ENCODE measurements at regions not wholly inside any gene's neighbourhood (a gene's known extent, or its start where the extent isn't known, plus 50 kb on each side); places are given as distances from the start of the nearest gene placed in this dataset.
A peak's percentile ranks its signal among the peaks of the same experiment; 100 is the strongest.

GRCh38 chrX:729583-730409 is 99.2 kb downstream of the SHOX start:
- no peak overlapping the region for H3K27ac ChIP-seq (ENCODE audit: low read depth, low read length)
- POLR2A ChIA-PET (ENCODE audit: partially characterized antibody), result no interaction called here
- no peak overlapping the region for H4K5ac ChIP-seq (ENCODE audit: insufficient read length, low read depth, low read length)
- FAIRE-seq (no peak), DNase-seq (ENCODE audit: low read depth in 1 of 2, low spot score in 2 of 2) (no peak)
- no peak overlapping the region for H4K91ac ChIP-seq (replicated peaks; ENCODE audit: insufficient read length, low read length)
- H3K23ac ChIP-seq (ENCODE audit: insufficient read length), result no peak overlapping the region
- no peaks in the 10 kb centered on the region for H3K27me3 ChIP-seq (replicated peaks in 1 of 4; ENCODE audit: control insufficient read depth in 3 of 4, extremely low read depth in 1 of 4, insufficient read depth in 3 of 4, low read length in 3 of 4)
- H2AFZ ChIP-seq (ENCODE audit: low read length), result no peak overlapping the region
- H3K79me2 ChIP-seq (ENCODE audit: control insufficient read depth in 1 of 2, insufficient read depth in 2 of 2, low read length in 2 of 2), result no peaks in the 10 kb centered on the region
- peak overlapping the region; percentile 80; the same call in 1 of the 2 replicates for H4K8ac ChIP-seq (ENCODE audit: extremely low read depth, insufficient read depth, low read length)
- H3K23me2 ChIP-seq (ENCODE audit: low read depth, low read length), result no peaks in the 10 kb centered on the region
- no peak overlapping the region for H3K4ac ChIP-seq (replicated peaks; ENCODE audit: insufficient read length, low read depth, low read length)
- no peak overlapping the region for H3K4me3 ChIP-seq (ENCODE audit: extremely low read depth in 1 of 4, insufficient read depth in 2 of 4, low read depth in 3 of 4, low read length in 4 of 4)
- 82% methylated on average over 21 of the region's 21 CpGs; no CpG with 5 or more reads in 1 of the 2 experiments for WGBS, 2 experiments (ENCODE audit: extremely low coverage in 1 of 2, insufficient coverage in 1 of 2, insufficient read length in 1 of 2, insufficient replicate concordance in 2 of 2, low coverage in 1 of 2, low lambda C conversion rate in 2 of 2, missing lambda C conversion rate in 1 of 2)
- H3K4me2 ChIP-seq (ENCODE audit: insufficient read depth in 1 of 2, low read depth in 2 of 2, low read length in 2 of 2), result no peak overlapping the region
- H3K18ac ChIP-seq (ENCODE audit: extremely low read depth, low read length), result no peak overlapping the region; the same call in 1 of the 2 replicates
- no peaks in the 10 kb centered on the region for H3K36me3 ChIP-seq (ENCODE audit: control insufficient read depth in 2 of 4, insufficient read depth in 4 of 4, low read length in 3 of 4)
- no peak overlapping the region for H2BK120ac ChIP-seq (replicated peaks; ENCODE audit: low read depth, low read length)
- H3K56ac ChIP-seq (replicated peaks; ENCODE audit: insufficient read length, low read depth, low read length), result no peak overlapping the region
- H2AK5ac ChIP-seq (ENCODE audit: low read depth, low read length), result no peak overlapping the region
- H3K9ac ChIP-seq (replicated peaks in 1 of 4; ENCODE audit: extremely low read depth in 1 of 4, low read depth in 3 of 4, low read length in 3 of 4), result no peak overlapping the region
- H3K79me1 ChIP-seq (ENCODE audit: low read depth, low read length), result no peaks in the 10 kb centered on the region
- peaks cover 0 to 6% (median 2%) of the 10 kb centered on the region in 4 experiments; a peak in 3 of 7 replicates for H3K4me1 ChIP-seq (replicated peaks in 1 of 4; ENCODE audit: control insufficient read depth in 3 of 4, insufficient read depth in 4 of 4, low read length in 3 of 4)
- H2BK15ac ChIP-seq (ENCODE audit: low read length), result 0 out of 2 replicates have a peak overlapping the region, but pooled peaks have one; percentile 18
- no peak overlapping the region for H3K14ac ChIP-seq (ENCODE audit: insufficient read length)
- H2BK5ac ChIP-seq (ENCODE audit: low read depth, low read length), result no peak overlapping the region
- H2BK20ac ChIP-seq (ENCODE audit: low read length), result 0 out of 2 replicates have a peak overlapping the region, but pooled peaks have one; percentile 34
- CTCF ChIA-PET (ENCODE audit: partially characterized antibody), result no interaction called here
- peaks cover 6 to 11% of the 10 kb centered on the region in 2 experiments; a peak in 2 of 4 replicates for H3K9me3 ChIP-seq (ENCODE audit: insufficient read depth in 2 of 2, low read depth in 1 of 2, low read length in 1 of 2)
- 0 out of 2 replicates have a peak overlapping the region, but pooled peaks have one; percentile 39 for H2BK12ac ChIP-seq (ENCODE audit: low read depth, low read length)
- H4K20me1 ChIP-seq (replicated peaks in 1 of 2; ENCODE audit: control insufficient read depth in 1 of 2, insufficient read depth in 2 of 2, low read length in 2 of 2), result no peaks in the 10 kb centered on the region
- TF ChIP-seq TAF1 (IDR thresholded peaks at IDR 0.05; ENCODE audit: low read depth, low read length) (no peak), EP300 (IDR thresholded peaks at IDR 0.05; ENCODE audit: borderline replicate concordance in 1 of 2, low read depth in 2 of 2, low read length in 2 of 2) (no peak), NRF1 (IDR thresholded peaks at IDR 0.05; ENCODE audit: low read depth, low read length) (no peak), TAF7 (optimal IDR thresholded peaks at IDR 0.05; ENCODE audit: borderline replicate concordance, low read depth, low read length) (no peak), ATF2 (IDR thresholded peaks at IDR 0.05; ENCODE audit: low read length) (no peak), SIN3A (conservative IDR thresholded peaks at IDR 0.05 in 1 of 2, IDR thresholded peaks at IDR 0.05 in 1 of 2; ENCODE audit: low read depth in 1 of 2, low read length in 2 of 2) (no peak), RNF2 (IDR thresholded peaks at IDR 0.05; ENCODE audit: borderline replicate concordance, low read depth, low read length, missing control alignments, poor library complexity, severe bottlenecking) (no peak), RXRA (IDR thresholded peaks at IDR 0.05; ENCODE audit: insufficient read depth, low read depth, low read length) (no peak), FOSL1 (IDR thresholded peaks at IDR 0.05; ENCODE audit: insufficient read depth, low read depth, low read length) (no peak)

Data from H1 (cell line).